ENCODE measurements at regions not wholly inside any gene's neighbourhood (a gene's known extent, or its start where the extent isn't known, plus 50 kb on each side); places are given as distances from the start of the nearest gene placed in this dataset.

DNA sequence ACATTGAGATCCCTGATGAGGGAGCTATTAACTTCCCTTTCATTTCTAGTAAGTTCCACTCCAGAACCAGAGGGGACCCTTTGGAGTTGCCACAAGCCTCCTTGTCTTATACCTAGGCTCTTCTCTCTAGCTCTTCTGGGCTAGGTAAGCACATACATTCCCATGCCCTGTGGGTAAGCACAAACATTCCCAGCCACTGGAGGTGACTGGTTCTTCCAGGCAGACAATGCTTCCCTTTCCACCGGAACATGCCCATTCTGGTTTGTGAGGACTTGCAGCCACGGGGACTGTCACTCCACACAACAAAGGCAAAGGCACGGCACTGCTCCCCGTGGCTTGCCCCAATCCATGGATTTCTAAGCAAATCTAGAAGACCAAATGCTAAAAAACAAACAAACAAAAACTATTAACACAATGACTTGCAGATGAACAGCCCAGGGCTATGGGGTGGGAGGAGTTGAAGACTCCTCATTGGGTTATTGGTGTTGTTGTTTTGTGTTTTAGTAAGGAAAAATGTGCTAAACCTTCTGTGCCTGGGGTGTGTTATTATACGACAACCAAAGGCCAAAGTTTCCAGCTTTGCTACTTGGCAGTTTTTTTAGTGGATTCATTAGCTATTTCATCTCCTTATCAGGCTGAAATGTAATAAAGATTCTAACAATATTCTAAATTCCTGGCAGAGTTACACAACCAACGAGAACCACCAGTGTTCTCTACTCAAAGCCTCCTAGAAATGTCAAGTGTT, 276.2 kb downstream of the SYK start:
- no peak for DNase-seq
- in situ Hi-C loops (cut with HindIII; ENCODE audit: low pct_ligation_motif_present, low pct_unique_long_range_greater_than_20kb, low sequenced_read_pairs), result no loop called here

DNA sequence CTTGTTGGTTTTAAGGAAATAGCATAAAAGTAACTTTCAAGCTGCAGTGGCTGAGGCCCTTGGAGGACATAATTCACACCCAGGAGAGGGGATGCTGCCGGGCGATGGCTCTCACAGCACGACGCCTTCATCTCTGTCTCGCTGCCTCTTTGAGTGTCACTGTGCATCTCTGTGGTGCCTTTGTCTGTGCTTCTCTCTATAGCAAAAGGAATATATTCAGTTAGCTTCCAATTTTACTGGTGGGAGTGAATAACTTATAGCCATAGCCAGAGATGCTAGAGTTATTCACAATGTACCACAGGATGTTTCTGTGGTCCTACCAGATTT, 276.7 kb downstream of the SYK start:
- in situ Hi-C loops (cut with HindIII; ENCODE audit: low pct_ligation_motif_present, low pct_unique_long_range_greater_than_20kb, low sequenced_read_pairs), result no loop called here
- no peak for DNase-seq

GRCh38 chr9:91082731-91083130, 279.0 kb downstream of the AUH start:
- DNase-seq, result no peak
- in situ Hi-C loops (cut with HindIII; ENCODE audit: low pct_ligation_motif_present, low pct_unique_long_range_greater_than_20kb, low sequenced_read_pairs), result no loop called here

DNA sequence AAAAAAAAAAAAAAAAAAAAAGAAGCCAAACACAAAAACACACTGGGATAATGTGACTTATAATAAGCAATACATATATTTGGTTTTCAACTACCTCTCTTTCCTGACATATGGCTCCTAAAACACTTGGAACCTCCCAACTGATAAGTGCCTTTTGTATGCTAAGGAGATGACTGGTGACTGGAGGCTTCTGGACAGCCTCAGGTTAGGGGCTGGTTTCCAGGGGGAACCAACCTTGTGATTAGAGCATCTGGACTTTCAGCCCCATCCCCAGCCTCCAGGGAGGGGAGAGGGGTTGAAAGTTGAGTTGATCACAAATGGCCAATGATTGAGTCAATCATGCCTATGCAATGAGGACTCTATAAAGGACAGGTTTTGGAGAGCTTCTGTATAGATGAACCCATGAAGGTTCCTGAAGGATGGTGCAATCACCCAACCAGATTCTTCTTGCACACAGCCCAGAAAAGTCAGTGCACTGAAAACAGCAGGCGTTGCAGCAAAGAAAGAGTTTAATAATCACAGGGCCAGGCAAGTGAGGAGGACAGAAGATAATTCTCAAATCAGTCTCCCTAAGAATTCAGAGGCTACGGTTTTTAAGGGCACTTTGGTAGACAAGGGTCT, 276.7 kb downstream of the AUH start:
- in situ Hi-C loops (cut with HindIII; ENCODE audit: low pct_ligation_motif_present, low pct_unique_long_range_greater_than_20kb, low sequenced_read_pairs), result no loop called here

GRCh38 chr9:91085517-91086291, 276.0 kb downstream of the AUH start:
- in situ Hi-C loops (cut with HindIII; ENCODE audit: low pct_ligation_motif_present, low pct_unique_long_range_greater_than_20kb, low sequenced_read_pairs), result no loop called here

More for the DNA sequence above, 276.7 kb downstream of the AUH start:
- DNase-seq, result no peak

GRCh38 chr9:91086657-91087461, 274.9 kb downstream of the AUH start:
- in situ Hi-C loops (cut with HindIII; ENCODE audit: low pct_ligation_motif_present, low pct_unique_long_range_greater_than_20kb, low sequenced_read_pairs), result no loop called here
- no peak for DNase-seq

More at GRCh38 chr9:91085517-91086291, 276.0 kb downstream of the AUH start:
- DNase-seq, result no peak

DNA sequence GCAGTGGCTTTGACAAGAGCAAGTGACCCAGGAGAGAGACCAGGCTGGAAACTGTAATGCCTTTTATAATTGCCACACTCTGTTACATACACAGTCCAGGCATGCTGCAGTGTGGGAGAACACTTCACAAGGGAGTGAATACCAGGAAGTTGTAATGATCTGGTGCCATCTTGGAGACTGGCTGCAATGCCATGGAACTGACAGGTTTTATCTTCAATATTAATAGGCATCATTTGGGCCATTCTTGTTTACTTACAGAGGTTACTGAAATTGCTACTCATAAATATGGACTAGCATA, 274.3 kb downstream of the AUH start:
- DNase-seq, result no peak
- in situ Hi-C loops (cut with HindIII; ENCODE audit: low pct_ligation_motif_present, low pct_unique_long_range_greater_than_20kb, low sequenced_read_pairs), result no loop called here

GRCh38 chr9:91089405-91090129, 272.2 kb downstream of the AUH start:
- in situ Hi-C loops (cut with HindIII; ENCODE audit: low pct_ligation_motif_present, low pct_unique_long_range_greater_than_20kb, low sequenced_read_pairs), result no loop called here
- no peak for DNase-seq

DNA sequence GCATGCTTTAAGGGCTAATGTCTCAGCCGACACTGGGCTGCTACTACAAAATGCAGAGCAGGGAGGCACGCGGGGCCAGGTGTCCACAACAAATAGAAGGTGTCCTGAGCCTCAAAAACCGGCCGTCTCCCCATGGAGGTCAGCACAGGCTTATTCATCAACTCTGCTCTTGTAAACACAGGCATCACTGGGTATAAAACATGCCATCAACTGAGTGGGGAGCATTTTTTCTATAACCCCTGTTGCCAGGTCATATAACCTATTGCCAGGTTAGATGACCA, 271.6 kb downstream of the AUH start:
- in situ Hi-C loops (cut with HindIII; ENCODE audit: low pct_ligation_motif_present, low pct_unique_long_range_greater_than_20kb, low sequenced_read_pairs), result no loop called here
- DNase-seq, result no peak

- in situ Hi-C loops (cut with HindIII; ENCODE audit: low pct_ligation_motif_present, low pct_unique_long_range_greater_than_20kb, low sequenced_read_pairs), result no loop called here
- no peak for DNase-seq
Observed at GRCh38 chr9:91092214-91092613, 269.5 kb downstream of the AUH start.

DNA sequence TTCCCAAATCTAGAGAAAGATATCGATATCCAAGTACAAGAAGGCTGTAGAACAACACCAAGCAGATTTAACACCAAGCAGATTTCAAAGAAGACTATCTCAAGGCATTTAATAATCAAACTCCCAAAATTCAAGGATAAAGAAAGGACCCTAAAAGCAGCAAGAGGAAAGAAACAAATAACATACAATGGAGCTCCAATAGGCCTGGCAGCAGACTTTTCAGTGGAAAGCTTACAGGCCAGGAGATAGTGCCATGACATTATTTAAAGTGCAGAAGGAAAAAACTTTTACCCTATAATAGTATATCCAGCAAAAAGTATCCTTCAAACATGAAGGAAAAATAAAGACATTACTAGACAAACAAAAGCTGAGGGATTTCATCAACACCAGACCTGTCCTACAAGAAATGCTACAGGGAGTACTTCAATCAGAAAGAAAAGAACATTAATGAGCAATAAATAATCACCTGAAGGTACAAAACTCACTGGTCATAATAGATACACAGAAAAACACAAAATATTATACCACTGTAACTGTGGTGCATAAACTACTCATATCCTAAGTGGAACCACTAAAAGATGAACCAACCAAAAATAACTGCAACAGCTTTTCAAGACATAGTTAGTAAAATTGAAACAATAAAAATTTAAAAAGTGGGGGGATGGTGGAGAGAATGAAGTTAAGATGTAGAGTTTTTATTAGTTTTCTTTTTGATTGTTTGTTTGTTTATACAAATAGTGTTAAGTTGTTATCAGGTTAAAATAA, 267.2 kb downstream of the AUH start:
- no peak for DNase-seq
- in situ Hi-C loops (cut with HindIII; ENCODE audit: low pct_ligation_motif_present, low pct_unique_long_range_greater_than_20kb, low sequenced_read_pairs), result no loop called here

DNA sequence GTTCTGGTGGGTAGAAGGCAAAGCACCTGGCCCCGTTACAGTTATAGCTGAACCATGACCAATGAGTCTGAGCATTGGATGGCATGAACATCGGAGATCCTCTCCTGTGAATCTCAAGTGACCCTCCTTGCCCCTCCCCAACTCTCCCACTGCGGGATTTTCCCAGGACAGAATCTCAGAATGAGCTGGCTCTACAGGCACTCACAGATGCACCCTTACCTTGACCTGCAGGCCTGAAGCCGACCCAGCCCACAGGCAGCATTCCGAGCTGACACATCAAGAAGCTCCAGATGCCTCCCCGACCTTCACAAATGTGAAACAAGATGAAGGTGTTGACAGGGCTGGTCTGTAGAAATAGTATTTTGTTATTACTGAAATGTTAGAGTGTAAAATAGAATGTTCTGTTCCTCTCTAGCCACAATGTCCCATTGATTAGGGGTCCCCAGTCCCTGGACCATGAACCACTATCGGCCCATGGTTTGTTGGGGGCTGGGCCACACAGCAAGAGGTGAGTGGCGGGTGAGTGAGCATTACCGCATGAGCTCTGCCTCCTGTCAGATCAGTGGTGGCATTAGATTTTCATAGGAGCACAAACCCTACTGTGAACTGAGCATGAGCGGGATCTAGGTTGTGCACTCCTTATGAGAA, 263.4 kb downstream of the AUH start:
- in situ Hi-C loops (cut with HindIII; ENCODE audit: low pct_ligation_motif_present, low pct_unique_long_range_greater_than_20kb, low sequenced_read_pairs), result no loop called here

DNA sequence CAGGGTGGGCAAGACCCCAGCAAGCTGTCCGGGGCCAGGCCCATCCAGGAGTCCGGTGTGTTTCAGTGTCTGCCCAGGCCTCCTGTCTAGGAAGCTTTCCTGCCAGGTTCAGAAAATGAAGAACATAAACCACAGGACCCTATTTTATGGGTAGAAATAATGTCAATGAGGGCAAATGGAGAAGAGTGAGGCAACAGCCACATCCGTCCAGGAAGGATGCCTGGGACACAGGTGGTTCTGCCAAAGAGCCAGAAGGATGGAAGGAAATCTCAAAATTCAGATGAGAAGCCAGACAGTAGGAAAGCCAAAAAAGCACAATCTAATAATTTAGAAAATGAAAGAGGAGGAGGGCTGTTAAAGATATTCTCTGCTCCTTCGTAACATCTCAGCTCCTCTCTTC, 262.3 kb downstream of the AUH start:
- no peak for DNase-seq
- in situ Hi-C loops (cut with HindIII; ENCODE audit: low pct_ligation_motif_present, low pct_unique_long_range_greater_than_20kb, low sequenced_read_pairs), result no loop called here

More for the DNA sequence above, 263.4 kb downstream of the AUH start:
- no peak for DNase-seq

DNA sequence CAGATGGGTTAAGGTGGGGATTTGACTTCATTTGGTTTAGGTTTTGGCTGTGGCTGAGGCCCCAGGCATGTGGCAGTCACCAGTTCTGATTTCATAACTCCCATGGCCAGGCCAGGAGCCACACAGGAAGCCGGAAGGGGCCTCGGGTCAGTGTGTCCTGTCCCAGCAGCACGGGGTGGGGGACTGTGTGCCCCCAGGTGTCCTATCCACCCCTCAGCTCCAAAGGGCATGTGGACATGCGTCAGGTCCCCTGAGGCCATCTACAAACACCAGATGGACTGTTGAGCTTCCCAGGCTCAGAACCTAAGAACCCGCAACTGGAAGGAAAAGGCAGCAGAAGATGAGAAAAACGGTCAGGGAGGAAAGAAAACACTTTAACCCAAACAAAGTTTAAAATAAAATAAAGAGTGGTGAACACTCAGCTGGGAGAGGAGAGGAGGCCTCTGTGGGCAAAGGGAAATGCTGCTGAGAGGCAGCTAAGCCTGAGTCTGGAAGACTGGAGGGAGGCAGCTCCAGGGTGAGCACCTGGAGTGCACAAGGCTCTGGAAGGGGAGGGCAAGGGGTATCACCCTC, 260.8 kb downstream of the AUH start:
- DNase-seq, result no peak
- in situ Hi-C loops (cut with HindIII; ENCODE audit: low pct_ligation_motif_present, low pct_unique_long_range_greater_than_20kb, low sequenced_read_pairs), result no loop called here

DNA sequence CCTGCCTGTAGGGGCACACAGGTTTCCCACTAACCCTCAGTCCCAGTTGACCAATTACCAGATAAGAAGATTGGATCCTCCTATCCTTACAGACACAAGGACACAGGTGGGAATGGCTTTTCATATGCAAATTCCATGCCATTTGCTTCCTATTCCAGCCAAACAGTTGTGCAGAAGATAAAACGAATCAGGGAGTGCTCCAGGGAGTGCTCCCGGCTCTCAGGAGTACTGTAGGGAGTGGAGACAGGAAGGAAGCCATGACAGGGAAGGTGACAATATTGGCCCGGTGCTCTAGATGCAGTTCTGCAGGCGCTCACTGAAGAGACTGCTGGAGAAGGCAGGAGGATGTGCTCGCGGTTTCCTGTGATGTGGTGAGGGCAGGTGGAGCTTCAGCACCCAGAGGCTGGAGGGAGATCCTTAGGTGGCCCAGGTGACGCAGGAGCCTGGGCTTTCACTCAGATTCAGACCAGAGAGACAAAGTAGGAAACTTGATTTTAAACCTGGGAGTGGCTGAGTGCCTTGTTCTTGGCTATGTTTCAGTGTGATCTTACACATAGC, 260.0 kb downstream of the AUH start:
- in situ Hi-C loops (cut with HindIII; ENCODE audit: low pct_ligation_motif_present, low pct_unique_long_range_greater_than_20kb, low sequenced_read_pairs), result no loop called here
- no peak for DNase-seq

DNA sequence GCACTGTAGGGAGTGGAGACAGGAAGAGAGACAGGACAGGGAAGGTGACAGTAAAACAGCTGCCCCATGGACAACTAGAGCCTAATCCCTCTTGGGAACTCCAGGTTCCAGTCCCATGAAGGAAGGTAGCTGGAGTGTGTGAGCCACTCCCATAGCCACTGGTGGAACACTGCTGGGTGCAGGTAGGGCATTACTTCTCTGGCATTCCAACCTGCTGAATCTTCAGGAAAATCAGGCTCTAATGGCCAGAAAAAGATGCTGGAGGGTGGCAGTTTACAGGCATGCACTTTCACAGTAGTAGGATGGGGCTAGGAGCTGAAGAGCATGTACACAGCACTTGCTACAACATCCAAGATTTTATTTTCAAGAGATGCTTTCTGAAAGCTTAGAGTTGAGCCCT, 259.4 kb downstream of the AUH start:
- no peak for DNase-seq
- in situ Hi-C loops (cut with HindIII; ENCODE audit: low pct_ligation_motif_present, low pct_unique_long_range_greater_than_20kb, low sequenced_read_pairs), result no loop called here

GRCh38 chr9:91103931-91104330, 257.8 kb downstream of the AUH start:
- in situ Hi-C loops (cut with HindIII; ENCODE audit: low pct_ligation_motif_present, low pct_unique_long_range_greater_than_20kb, low sequenced_read_pairs), result no loop called here
- DNase-seq, result no peak
